HL-60 (cell line): ENCODE measurements at regions not wholly inside any gene's neighbourhood (a gene's known extent, or its start where the extent isn't known, plus 50 kb on each side); places are given as distances from the start of the nearest gene placed in this dataset.

Experiments used
- CTCF ChIP-seq: IDR thresholded peaks from one replicate; pipeline ENCODE4 v1.5.1; 2011; ENCODE audit warnings: low read length, control low read depth, inconsistent platforms; ENCODE audit not compliant: insufficient read depth
- GABPA ChIP-seq: IDR thresholded peaks from 2 replicates; pipeline ENCODE4 v1.6.1; 2012; ENCODE audit warnings: low read depth
- POLR2AphosphoS5 ChIP-seq: IDR thresholded peaks from 2 replicates; pipeline ENCODE4 v1.6.1; 2012; ENCODE audit warnings: low read depth
- TF ChIP-seq, protein P1 (sequence below): IDR thresholded peaks from 2 replicates; pipeline ENCODE4 v1.6.1; 2012; ENCODE audit warnings: low read depth; ENCODE audit not compliant: insufficient replicate concordance

DNA sequence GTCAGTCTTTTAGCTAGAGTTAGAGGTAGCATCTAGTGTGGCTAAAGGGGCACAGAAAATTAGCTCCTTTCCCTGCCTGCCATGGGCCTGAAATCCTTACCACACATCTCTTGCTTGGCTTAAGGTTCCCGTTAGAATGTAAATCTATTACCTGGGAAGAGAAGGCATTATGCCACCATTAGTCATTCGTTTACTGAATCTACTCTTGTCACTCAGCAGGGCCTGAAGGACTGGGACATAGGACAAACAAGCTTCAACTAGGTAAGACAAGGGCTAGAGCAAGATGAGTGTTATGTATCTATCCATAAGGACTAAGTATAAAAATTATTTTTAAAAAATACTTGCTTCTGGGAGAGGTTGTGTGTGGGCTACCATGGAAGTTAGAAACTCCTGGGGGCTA is 112.4 kb downstream of the CT47B1 start:
- TF ChIP-seq, protein P1, sequence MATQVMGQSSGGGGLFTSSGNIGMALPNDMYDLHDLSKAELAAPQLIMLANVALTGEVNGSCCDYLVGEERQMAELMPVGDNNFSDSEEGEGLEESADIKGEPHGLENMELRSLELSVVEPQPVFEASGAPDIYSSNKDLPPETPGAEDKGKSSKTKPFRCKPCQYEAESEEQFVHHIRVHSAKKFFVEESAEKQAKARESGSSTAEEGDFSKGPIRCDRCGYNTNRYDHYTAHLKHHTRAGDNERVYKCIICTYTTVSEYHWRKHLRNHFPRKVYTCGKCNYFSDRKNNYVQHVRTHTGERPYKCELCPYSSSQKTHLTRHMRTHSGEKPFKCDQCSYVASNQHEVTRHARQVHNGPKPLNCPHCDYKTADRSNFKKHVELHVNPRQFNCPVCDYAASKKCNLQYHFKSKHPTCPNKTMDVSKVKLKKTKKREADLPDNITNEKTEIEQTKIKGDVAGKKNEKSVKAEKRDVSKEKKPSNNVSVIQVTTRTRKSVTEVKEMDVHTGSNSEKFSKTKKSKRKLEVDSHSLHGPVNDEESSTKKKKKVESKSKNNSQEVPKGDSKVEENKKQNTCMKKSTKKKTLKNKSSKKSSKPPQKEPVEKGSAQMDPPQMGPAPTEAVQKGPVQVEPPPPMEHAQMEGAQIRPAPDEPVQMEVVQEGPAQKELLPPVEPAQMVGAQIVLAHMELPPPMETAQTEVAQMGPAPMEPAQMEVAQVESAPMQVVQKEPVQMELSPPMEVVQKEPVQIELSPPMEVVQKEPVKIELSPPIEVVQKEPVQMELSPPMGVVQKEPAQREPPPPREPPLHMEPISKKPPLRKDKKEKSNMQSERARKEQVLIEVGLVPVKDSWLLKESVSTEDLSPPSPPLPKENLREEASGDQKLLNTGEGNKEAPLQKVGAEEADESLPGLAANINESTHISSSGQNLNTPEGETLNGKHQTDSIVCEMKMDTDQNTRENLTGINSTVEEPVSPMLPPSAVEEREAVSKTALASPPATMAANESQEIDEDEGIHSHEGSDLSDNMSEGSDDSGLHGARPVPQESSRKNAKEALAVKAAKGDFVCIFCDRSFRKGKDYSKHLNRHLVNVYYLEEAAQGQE = no peak
- TF ChIP-seq CTCF (no peak), GABPA (no peak), POLR2AphosphoS5 (no peak)
